Hepatocyte (in vitro differentiated cells): ENCODE measurements at regions not wholly inside any gene's neighbourhood (a gene's known extent, or its start where the extent isn't known, plus 50 kb on each side); places are given as distances from the start of the nearest gene placed in this dataset.

Experiments used
- CTCF ChIP-seq: fragments of 200-600 bp; sonication (generic); IDR thresholded peaks from 2 replicates; pipeline ENCODE4 v1.5.1; 2016; ENCODE audit warnings: antibody characterized with exemption, mild to moderate bottlenecking; ENCODE audit not compliant: poor library complexity
- EZH2phosphoT487 ChIP-seq: fragments of 200-600 bp; sonication (generic); IDR thresholded peaks from one replicate; pipeline ENCODE4 v1.6.1; 2018; ENCODE audit warnings: antibody characterized with exemption, mild to moderate bottlenecking, low read depth, moderate library complexity; ENCODE audit not compliant: unreplicated experiment, severe bottlenecking

GRCh38 chr1:55468142-55468795 is 253.1 kb upstream of the USP24 start:
- TF ChIP-seq CTCF: no peak
- no peak for TF ChIP-seq EZH2phosphoT487
